ENCODE measurements at regions not wholly inside any gene's neighbourhood (a gene's known extent, or its start where the extent isn't known, plus 50 kb on each side); places are given as distances from the start of the nearest gene placed in this dataset.

DNA sequence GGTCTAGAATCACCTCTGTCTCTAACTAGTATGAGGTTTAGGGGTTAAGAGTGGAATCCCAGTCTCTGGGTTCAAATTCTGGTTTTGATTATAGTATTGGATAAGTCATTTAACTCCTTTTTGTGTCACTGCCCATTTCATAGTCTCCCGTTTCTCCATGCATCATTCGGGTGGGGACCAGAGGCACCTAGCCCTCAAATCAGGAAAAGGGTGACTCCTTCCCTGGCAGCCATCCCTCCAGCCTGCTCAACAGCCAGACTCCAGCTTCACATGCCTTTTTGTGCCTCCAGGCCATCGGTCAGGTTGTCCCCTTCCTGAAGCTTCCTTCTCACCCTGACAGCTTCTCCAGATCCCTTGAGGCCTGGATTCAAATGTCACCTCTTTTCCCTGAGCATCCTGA lies 139.8 kb downstream of the DHX35 start:
- TF ChIP-seq POLR2A (IDR thresholded peaks at IDR 0.05; ENCODE audit: low read length) (no peak), GATA1 (IDR thresholded peaks at IDR 0.05; ENCODE audit: low read depth, low read length) (no peak)
